ENCODE measurements at regions not wholly inside any gene's neighbourhood (a gene's known extent, or its start where the extent isn't known, plus 50 kb on each side); places are given as distances from the start of the nearest gene placed in this dataset.
A peak's percentile ranks its signal among the peaks of the same experiment; 100 is the strongest.

GRCh38 chr10:84588971-84589370, 260.6 kb downstream of the CCSER2 start:
- Histone ChIP-seq H3K27me3 (peaks cover 8% of the 10 kb centered on the region), H3K27ac (no peak overlapping the region), H3K4me1 (no peaks in the 10 kb centered on the region), H3K36me3 (no peaks in the 10 kb centered on the region), H3K9me3 (no peaks in the 10 kb centered on the region), H3K4me3 (no peak overlapping the region)
- TF ChIP-seq, protein P1, sequence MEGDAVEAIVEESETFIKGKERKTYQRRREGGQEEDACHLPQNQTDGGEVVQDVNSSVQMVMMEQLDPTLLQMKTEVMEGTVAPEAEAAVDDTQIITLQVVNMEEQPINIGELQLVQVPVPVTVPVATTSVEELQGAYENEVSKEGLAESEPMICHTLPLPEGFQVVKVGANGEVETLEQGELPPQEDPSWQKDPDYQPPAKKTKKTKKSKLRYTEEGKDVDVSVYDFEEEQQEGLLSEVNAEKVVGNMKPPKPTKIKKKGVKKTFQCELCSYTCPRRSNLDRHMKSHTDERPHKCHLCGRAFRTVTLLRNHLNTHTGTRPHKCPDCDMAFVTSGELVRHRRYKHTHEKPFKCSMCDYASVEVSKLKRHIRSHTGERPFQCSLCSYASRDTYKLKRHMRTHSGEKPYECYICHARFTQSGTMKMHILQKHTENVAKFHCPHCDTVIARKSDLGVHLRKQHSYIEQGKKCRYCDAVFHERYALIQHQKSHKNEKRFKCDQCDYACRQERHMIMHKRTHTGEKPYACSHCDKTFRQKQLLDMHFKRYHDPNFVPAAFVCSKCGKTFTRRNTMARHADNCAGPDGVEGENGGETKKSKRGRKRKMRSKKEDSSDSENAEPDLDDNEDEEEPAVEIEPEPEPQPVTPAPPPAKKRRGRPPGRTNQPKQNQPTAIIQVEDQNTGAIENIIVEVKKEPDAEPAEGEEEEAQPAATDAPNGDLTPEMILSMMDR (IDR thresholded peaks at IDR 0.05) = no peak
- TF ChIP-seq POLR2A (IDR thresholded peaks at IDR 0.05) (no peak), POLR2AphosphoS5 (IDR thresholded peaks at IDR 0.05) (no peak), EP300 (IDR thresholded peaks at IDR 0.05) (no peak)
- WGBS, 2 donors (ENCODE audit: low coverage in 1 of 2) = 83% methylated on average over 1 of the region's 2 CpGs; no CpG with 5 or more reads in 1 of the 2 donors
- ATAC-seq = no peak

GRCh38 chr10:84589526-84590205, 261.3 kb downstream of the CCSER2 start:
- H3K27me3 ChIP-seq = peaks cover 8% of the 10 kb centered on the region
- no peaks in the 10 kb centered on the region for H3K9me3 ChIP-seq
- no peaks in the 10 kb centered on the region for H3K36me3 ChIP-seq
- no peak overlapping the region for H3K27ac ChIP-seq
- no peaks in the 10 kb centered on the region for H3K4me1 ChIP-seq
- no peak for TF ChIP-seq POLR2A (IDR thresholded peaks at IDR 0.05)
- 83 to 100% methylated on average over 2 to 4 of the region's 4 CpGs for WGBS, 2 donors (ENCODE audit: low coverage in 1 of 2)
- no peak for ATAC-seq
- no peak overlapping the region for H3K4me3 ChIP-seq

GRCh38 chr10:84590327-84591193, 262.2 kb downstream of the CCSER2 start:
- no peak for TF ChIP-seq POLR2A (IDR thresholded peaks at IDR 0.05)
- peak; percentile 23 for TF ChIP-seq POLR2AphosphoS5 (IDR thresholded peaks at IDR 0.05)
- peak; percentile 13 for ATAC-seq
- WGBS, 2 donors (ENCODE audit: low coverage in 1 of 2) = 52 to 69% methylated on average over 6 to 12 of the region's 14 CpGs
- Histone ChIP-seq H3K9me3 (no peaks in the 10 kb centered on the region), H3K27ac (no peak overlapping the region), H3K4me3 (no peak overlapping the region), H3K4me1 (no peaks in the 10 kb centered on the region), H3K36me3 (no peaks in the 10 kb centered on the region), H3K27me3 (peaks cover 8% of the 10 kb centered on the region)

DNA sequence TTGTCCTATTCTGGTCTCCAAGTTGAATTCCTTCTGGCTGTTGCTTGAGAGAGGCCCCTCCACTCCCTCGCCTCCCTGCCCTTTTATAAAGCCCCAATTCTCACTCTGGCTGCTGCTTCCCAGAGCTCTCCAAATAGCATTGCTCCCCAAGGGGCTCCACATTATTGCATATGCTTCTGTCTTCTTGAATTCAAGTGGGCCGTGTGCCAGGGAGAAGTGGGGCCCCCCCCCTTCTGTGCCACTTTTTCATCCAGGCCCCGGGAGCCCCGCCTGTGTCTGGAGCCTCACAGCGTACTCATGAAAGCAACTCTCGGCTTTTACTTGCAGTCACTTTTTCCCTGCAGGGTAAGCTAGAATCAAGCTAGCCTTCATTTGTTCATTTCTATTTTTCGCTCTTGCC, 265.1 kb downstream of the CCSER2 start:
- H3K27me3 ChIP-seq = peaks cover 14% of the 10 kb centered on the region
- no peak overlapping the region for H3K27ac ChIP-seq
- 60 to 75% methylated on average over 1 to 2 of the region's 7 CpGs for WGBS, 2 donors (ENCODE audit: low coverage in 1 of 2)
- TF ChIP-seq, protein P1 (IDR thresholded peaks at IDR 0.05) = no peak
- no peak for TF ChIP-seq POLR2A (IDR thresholded peaks at IDR 0.05)
- TF ChIP-seq EP300 (IDR thresholded peaks at IDR 0.05) = no peak
- no peak for TF ChIP-seq POLR2AphosphoS5 (IDR thresholded peaks at IDR 0.05)
- H3K4me1 ChIP-seq = no peaks in the 10 kb centered on the region
- no peaks in the 10 kb centered on the region for H3K36me3 ChIP-seq
- no peaks in the 10 kb centered on the region for H3K9me3 ChIP-seq
- H3K4me3 ChIP-seq = no peak overlapping the region
- no peak for ATAC-seq

GRCh38 chr10:84596585-84596984, 268.2 kb downstream of the CCSER2 start:
- Histone ChIP-seq H3K36me3 (no peaks in the 10 kb centered on the region), H3K27ac (no peak overlapping the region), H3K9me3 (no peaks in the 10 kb centered on the region), H3K4me1 (no peaks in the 10 kb centered on the region), H3K4me3 (no peak overlapping the region), H3K27me3 (peaks cover 24% of the 10 kb centered on the region)
- no peak for ATAC-seq
- WGBS, 2 donors (ENCODE audit: low coverage in 1 of 2) = 76 to 79% methylated on average over 2 to 4 of the region's 4 CpGs
- TF ChIP-seq POLR2AphosphoS5 (IDR thresholded peaks at IDR 0.05) (no peak), EP300 (IDR thresholded peaks at IDR 0.05) (no peak), POLR2A (IDR thresholded peaks at IDR 0.05) (no peak)
- TF ChIP-seq, protein P1 (IDR thresholded peaks at IDR 0.05) = no peak

Data from gastroesophageal sphincter (tissue), 4 donors.